A673 (cell line): ENCODE measurements at regions not wholly inside any gene's neighbourhood (a gene's known extent, or its start where the extent isn't known, plus 50 kb on each side); places are given as distances from the start of the nearest gene placed in this dataset.

Source experiments
- EZH2 ChIP-seq: fragments of 200-600 bp; sonication (generic); IDR thresholded peaks from 2 replicates; pipeline ENCODE4 v1.6.1; 2017; ENCODE audit warnings: borderline replicate concordance, low read depth, mild to moderate bottlenecking, mixed read lengths, antibody characterized with exemption, low read length; ENCODE audit not compliant: poor library complexity, severe bottlenecking
- TF ChIP-seq, protein P1 (sequence below): fragments of 300-800, 200-600 bp; sonication (generic); conservative IDR thresholded peaks from 2 replicates; pipeline ENCODE4 v1.5.1; 2017; ENCODE audit warnings: low read depth, mild to moderate bottlenecking, antibody characterized with exemption, low read length, moderate library complexity, mixed read lengths

DNA sequence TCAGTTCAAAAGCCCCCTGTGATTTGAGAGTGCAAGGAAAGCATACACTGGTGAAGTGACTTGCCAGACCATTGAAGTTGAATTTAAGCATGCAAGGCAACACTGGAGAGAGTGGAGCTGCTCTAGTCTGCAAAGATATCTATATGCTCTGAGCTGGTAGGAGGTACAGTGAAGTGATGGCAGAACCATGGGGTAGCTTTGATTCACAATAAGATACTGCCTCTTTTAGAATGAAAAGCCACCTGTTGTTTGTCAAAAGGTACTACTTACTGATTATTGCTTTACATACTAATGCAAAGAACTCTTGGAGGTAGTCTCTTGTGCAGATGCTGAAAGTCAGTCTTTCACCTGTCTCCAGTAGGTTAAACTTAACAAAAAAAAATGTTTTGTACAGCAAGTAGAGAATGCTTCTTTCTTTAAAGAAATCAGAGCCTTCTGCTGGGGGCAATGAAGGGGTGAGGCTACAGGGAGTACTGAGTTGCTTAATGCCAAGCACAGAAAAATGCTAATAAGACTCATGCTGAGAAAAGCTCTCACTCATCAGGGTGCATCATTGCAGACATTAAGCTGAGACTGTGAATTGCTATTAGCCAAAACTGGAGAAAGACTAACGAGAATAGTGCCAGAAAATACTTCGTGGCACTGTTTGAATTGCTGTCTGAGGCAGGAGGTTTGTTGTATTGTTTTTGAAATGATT lies 1150.5 kb upstream of the TMPRSS15 start:
- TF ChIP-seq, protein P1, sequence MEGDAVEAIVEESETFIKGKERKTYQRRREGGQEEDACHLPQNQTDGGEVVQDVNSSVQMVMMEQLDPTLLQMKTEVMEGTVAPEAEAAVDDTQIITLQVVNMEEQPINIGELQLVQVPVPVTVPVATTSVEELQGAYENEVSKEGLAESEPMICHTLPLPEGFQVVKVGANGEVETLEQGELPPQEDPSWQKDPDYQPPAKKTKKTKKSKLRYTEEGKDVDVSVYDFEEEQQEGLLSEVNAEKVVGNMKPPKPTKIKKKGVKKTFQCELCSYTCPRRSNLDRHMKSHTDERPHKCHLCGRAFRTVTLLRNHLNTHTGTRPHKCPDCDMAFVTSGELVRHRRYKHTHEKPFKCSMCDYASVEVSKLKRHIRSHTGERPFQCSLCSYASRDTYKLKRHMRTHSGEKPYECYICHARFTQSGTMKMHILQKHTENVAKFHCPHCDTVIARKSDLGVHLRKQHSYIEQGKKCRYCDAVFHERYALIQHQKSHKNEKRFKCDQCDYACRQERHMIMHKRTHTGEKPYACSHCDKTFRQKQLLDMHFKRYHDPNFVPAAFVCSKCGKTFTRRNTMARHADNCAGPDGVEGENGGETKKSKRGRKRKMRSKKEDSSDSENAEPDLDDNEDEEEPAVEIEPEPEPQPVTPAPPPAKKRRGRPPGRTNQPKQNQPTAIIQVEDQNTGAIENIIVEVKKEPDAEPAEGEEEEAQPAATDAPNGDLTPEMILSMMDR = no peak
- no peak for TF ChIP-seq EZH2
